HepG2 (cell line): ENCODE measurements at regions not wholly inside any gene's neighbourhood (a gene's known extent, or its start where the extent isn't known, plus 50 kb on each side); places are given as distances from the start of the nearest gene placed in this dataset.

Experiments
- AKNA ChIP-seq: sonication (generic); formaldehyde crosslinking; IDR thresholded peaks from 2 replicates; pipeline ENCODE4 v1.4.0; 2020; ENCODE audit warnings: missing genetic modification reagents, borderline replicate concordance
- CTCF ChIP-seq: sonication (generic); formaldehyde crosslinking; IDR thresholded peaks from 2 replicates; pipeline ENCODE4 v1.5.0; 2020; ENCODE audit warnings: mild to moderate bottlenecking, missing genetic modification reagents, moderate library complexity
- MZF1 ChIP-seq: sonication (generic); formaldehyde crosslinking; IDR thresholded peaks from 2 replicates; pipeline ENCODE4 v1.8.1; 2023; ENCODE audit warnings: mild to moderate bottlenecking, missing genetic modification reagents, borderline replicate concordance
- ZNF280B ChIP-seq: sonication (generic); formaldehyde crosslinking; IDR thresholded peaks from 2 replicates; pipeline ENCODE4 v1.5.0; 2020; ENCODE audit warnings: missing genetic modification reagents, mild to moderate bottlenecking, borderline replicate concordance
- ZNF615 ChIP-seq: sonication (generic); formaldehyde crosslinking; IDR thresholded peaks from 2 replicates; pipeline ENCODE4 v1.5.0; 2020; ENCODE audit warnings: mild to moderate bottlenecking, missing genetic modification reagents, borderline replicate concordance
- TF ChIP-seq, protein P1 (sequence below): sonication (generic); formaldehyde crosslinking; IDR thresholded peaks from 2 replicates; pipeline ENCODE4 v1.4.0; 2020; ENCODE audit warnings: mild to moderate bottlenecking, missing genetic modification reagents

GRCh38 chr13:28564030-28564429 is 69.1 kb upstream of the FLT1 start:
- TF ChIP-seq, protein P1, sequence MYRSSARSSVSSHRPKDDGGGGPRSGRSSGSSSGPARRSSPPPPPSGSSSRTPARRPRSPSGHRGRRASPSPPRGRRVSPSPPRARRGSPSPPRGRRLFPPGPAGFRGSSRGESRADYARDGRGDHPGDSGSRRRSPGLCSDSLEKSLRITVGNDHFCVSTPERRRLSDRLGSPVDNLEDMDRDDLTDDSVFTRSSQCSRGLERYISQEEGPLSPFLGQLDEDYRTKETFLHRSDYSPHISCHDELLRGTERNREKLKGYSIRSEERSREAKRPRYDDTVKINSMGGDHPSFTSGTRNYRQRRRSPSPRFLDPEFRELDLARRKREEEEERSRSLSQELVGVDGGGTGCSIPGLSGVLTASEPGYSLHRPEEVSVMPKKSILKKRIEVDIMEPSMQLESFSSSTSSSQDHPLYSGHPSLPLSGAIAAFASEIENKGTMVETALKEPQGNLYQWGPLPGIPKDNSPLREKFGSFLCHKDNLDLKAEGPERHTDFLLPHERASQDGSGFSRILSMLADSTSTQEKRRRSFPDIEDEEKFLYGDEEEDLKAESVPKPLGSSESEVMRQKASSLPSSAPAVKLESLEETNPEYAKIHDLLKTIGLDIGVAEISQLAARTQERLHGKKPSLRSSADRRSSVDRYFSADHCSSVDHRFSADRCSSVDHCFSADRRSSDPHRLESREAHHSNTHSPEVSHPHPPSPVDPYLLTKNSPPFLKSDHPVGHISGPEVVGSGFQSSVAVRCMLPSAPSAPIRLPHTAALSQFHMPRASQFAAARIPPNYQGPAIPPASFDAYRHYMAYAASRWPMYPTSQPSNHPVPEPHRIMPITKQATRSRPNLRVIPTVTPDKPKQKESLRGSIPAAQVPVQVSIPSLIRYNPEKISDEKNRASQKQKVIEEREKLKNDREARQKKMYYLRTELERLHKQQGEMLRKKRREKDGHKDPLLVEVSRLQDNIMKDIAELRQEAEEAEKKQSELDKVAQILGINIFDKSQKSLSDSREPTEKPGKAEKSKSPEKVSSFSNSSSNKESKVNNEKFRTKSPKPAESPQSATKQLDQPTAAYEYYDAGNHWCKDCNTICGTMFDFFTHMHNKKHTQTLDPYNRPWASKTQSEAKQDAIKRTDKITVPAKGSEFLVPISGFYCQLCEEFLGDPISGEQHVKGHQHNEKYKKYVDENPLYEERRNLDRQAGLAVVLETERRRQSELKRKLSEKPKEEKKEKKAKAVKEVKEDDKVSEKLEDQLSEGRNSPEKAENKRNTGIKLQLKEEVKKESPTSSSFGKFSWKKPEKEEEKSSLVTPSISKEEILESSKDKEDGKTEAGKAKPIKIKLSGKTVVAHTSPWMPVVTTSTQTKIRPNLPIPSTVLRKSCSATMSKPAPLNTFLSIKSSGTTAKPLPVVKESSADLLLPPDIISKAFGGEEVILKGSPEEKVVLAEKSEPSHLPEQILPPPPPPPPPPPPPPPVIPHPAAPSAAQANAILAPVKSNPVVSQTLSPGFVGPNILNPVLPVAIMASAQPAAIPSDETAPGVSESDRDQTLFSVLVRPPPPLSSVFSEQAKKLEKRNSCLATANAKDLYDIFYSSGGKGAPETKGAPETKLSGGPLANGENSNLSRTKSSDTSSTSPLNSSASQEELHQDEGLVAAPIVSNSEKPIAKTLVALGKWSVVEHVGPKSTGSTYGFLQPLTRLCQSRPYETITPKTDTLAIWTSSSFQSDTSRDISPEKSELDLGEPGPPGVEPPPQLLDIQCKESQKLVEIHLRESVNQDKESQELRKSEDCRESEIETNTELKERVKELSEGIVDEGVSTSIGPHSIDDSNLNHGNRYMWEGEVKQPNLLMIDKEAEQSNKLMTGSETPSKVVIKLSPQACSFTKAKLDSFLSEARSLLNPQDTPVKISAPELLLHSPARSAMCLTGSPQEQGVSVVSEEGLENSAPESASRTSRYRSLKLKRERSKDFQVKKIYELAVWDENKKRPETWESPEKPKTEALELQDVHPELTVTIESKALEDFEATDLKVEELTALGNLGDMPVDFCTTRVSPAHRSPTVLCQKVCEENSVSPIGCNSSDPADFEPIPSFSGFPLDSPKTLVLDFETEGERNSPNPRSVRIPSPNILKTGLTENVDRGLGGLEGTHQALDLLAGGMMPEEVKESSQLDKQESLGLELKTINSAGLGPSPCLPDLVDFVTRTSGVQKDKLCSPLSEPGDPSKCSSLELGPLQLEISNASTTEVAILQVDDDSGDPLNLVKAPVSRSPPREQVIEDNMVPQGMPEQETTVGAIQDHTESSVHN (CRISPR knock-in tag) = no peak
- no peak for TF ChIP-seq CTCF (CRISPR knock-in tag)
- TF ChIP-seq ZNF615 (CRISPR knock-in tag) = no peak
- no peak for TF ChIP-seq MZF1 (CRISPR knock-in tag)
- TF ChIP-seq AKNA (CRISPR knock-in tag) = no peak
- no peak for TF ChIP-seq ZNF280B (CRISPR knock-in tag)
